ENCODE measurements at regions not wholly inside any gene's neighbourhood (a gene's known extent, or its start where the extent isn't known, plus 50 kb on each side); places are given as distances from the start of the nearest gene placed in this dataset.

DNA sequence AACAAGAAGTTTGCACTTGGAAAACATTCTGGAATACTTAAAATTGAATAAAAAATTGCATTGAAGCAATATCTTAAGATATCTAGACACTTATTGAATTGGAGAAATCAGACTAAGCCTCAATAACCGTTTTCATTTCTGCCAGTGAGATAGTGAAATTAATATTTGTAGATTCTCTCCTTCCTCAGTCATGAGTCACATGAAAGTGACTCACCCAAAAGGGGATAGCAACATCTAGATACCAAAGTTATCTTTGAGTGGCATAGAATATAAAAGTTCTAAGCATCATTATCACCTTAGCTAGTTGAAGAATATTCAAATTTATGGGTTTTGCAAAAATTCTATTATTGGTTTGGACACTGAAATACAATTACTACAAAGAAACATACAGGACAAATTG, 614.8 kb upstream of the ZNF717 start (continued):
- TF ChIP-seq, protein P1, sequence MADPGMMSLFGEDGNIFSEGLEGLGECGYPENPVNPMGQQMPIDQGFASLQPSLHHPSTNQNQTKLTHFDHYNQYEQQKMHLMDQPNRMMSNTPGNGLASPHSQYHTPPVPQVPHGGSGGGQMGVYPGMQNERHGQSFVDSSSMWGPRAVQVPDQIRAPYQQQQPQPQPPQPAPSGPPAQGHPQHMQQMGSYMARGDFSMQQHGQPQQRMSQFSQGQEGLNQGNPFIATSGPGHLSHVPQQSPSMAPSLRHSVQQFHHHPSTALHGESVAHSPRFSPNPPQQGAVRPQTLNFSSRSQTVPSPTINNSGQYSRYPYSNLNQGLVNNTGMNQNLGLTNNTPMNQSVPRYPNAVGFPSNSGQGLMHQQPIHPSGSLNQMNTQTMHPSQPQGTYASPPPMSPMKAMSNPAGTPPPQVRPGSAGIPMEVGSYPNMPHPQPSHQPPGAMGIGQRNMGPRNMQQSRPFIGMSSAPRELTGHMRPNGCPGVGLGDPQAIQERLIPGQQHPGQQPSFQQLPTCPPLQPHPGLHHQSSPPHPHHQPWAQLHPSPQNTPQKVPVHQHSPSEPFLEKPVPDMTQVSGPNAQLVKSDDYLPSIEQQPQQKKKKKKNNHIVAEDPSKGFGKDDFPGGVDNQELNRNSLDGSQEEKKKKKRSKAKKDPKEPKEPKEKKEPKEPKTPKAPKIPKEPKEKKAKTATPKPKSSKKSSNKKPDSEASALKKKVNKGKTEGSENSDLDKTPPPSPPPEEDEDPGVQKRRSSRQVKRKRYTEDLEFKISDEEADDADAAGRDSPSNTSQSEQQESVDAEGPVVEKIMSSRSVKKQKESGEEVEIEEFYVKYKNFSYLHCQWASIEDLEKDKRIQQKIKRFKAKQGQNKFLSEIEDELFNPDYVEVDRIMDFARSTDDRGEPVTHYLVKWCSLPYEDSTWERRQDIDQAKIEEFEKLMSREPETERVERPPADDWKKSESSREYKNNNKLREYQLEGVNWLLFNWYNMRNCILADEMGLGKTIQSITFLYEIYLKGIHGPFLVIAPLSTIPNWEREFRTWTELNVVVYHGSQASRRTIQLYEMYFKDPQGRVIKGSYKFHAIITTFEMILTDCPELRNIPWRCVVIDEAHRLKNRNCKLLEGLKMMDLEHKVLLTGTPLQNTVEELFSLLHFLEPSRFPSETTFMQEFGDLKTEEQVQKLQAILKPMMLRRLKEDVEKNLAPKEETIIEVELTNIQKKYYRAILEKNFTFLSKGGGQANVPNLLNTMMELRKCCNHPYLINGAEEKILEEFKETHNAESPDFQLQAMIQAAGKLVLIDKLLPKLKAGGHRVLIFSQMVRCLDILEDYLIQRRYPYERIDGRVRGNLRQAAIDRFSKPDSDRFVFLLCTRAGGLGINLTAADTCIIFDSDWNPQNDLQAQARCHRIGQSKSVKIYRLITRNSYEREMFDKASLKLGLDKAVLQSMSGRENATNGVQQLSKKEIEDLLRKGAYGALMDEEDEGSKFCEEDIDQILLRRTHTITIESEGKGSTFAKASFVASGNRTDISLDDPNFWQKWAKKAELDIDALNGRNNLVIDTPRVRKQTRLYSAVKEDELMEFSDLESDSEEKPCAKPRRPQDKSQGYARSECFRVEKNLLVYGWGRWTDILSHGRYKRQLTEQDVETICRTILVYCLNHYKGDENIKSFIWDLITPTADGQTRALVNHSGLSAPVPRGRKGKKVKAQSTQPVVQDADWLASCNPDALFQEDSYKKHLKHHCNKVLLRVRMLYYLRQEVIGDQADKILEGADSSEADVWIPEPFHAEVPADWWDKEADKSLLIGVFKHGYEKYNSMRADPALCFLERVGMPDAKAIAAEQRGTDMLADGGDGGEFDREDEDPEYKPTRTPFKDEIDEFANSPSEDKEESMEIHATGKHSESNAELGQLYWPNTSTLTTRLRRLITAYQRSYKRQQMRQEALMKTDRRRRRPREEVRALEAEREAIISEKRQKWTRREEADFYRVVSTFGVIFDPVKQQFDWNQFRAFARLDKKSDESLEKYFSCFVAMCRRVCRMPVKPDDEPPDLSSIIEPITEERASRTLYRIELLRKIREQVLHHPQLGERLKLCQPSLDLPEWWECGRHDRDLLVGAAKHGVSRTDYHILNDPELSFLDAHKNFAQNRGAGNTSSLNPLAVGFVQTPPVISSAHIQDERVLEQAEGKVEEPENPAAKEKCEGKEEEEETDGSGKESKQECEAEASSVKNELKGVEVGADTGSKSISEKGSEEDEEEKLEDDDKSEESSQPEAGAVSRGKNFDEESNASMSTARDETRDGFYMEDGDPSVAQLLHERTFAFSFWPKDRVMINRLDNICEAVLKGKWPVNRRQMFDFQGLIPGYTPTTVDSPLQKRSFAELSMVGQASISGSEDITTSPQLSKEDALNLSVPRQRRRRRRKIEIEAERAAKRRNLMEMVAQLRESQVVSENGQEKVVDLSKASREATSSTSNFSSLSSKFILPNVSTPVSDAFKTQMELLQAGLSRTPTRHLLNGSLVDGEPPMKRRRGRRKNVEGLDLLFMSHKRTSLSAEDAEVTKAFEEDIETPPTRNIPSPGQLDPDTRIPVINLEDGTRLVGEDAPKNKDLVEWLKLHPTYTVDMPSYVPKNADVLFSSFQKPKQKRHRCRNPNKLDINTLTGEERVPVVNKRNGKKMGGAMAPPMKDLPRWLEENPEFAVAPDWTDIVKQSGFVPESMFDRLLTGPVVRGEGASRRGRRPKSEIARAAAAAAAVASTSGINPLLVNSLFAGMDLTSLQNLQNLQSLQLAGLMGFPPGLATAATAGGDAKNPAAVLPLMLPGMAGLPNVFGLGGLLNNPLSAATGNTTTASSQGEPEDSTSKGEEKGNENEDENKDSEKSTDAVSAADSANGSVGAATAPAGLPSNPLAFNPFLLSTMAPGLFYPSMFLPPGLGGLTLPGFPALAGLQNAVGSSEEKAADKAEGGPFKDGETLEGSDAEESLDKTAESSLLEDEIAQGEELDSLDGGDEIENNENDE (IDR thresholded peaks at IDR 0.05; ENCODE audit: insufficient replicate concordance, low read length): no peak
- no peak for TF ChIP-seq SP1 (IDR thresholded peaks at IDR 0.05; ENCODE audit: low read depth, low read length)
- no peak for TF ChIP-seq BCL11A (IDR thresholded peaks at IDR 0.05; ENCODE audit: low read depth in 2 of 2, low read length in 2 of 2)
- TF ChIP-seq YY1 (IDR thresholded peaks at IDR 0.05; ENCODE audit: low read depth, low read length): no peak
- TF ChIP-seq SIN3A (conservative IDR thresholded peaks at IDR 0.05 in 1 of 2, IDR thresholded peaks at IDR 0.05 in 1 of 2; ENCODE audit: low read depth in 1 of 2, low read length in 2 of 2): no peak
- no peak for TF ChIP-seq POU5F1 (IDR thresholded peaks at IDR 0.05; ENCODE audit: low read depth, low read length)
- TF ChIP-seq RNF2 (IDR thresholded peaks at IDR 0.05; ENCODE audit: borderline replicate concordance, low read depth, low read length, missing control alignments, poor library complexity, severe bottlenecking): no peak
- no peak for TF ChIP-seq RAD21 (IDR thresholded peaks at IDR 0.05 in 1 of 2, conservative IDR thresholded peaks at IDR 0.05 in 1 of 2; ENCODE audit: low read depth in 2 of 2, low read length in 2 of 2)
- TF ChIP-seq BRCA1 (IDR thresholded peaks at IDR 0.05; ENCODE audit: low read depth, low read length): no peak

Data from H1 (cell line).